WTC11 (cell line): ENCODE measurements at regions not wholly inside any gene's neighbourhood (a gene's known extent, or its start where the extent isn't known, plus 50 kb on each side); places are given as distances from the start of the nearest gene placed in this dataset.

Experiments used
- ATF2 ChIP-seq: sonication (generic); formaldehyde crosslinking; IDR thresholded peaks from 2 replicates; pipeline ENCODE4 v1.8.1; 2022; ENCODE audit warnings: low read depth, missing genetic modification reagents, borderline replicate concordance
- CREB1 ChIP-seq: sonication (generic); formaldehyde crosslinking; IDR thresholded peaks from 2 replicates; pipeline ENCODE4 v1.8.0; 2023; ENCODE audit warnings: mild to moderate bottlenecking, missing genetic modification reagents
- CTCF ChIP-seq: fragments of 200-600 bp; IDR thresholded peaks from 2 replicates; pipeline ENCODE4 v1.8.0; 2022; ENCODE audit warnings: antibody characterized with exemption
- E2F5 ChIP-seq: sonication (generic); formaldehyde crosslinking; IDR thresholded peaks from 2 replicates; pipeline ENCODE4 v1.8.1; 2022; ENCODE audit warnings: mild to moderate bottlenecking, moderate library complexity, missing genetic modification reagents
- IRF1 ChIP-seq: sonication (generic); formaldehyde crosslinking; IDR thresholded peaks from 2 replicates; pipeline ENCODE4 v1.8.0; 2023; ENCODE audit warnings: missing genetic modification reagents
- KAT7 ChIP-seq: sonication (generic); formaldehyde crosslinking; IDR thresholded peaks from 2 replicates; pipeline ENCODE4 v1.8.1; 2023; ENCODE audit warnings: missing genetic modification reagents, mild to moderate bottlenecking, borderline replicate concordance
- NFE2L1 ChIP-seq: sonication (generic); formaldehyde crosslinking; IDR thresholded peaks from 2 replicates; pipeline ENCODE4 v1.8.1; 2023; ENCODE audit warnings: missing genetic modification reagents
- NFYB ChIP-seq: sonication (generic); formaldehyde crosslinking; conservative IDR thresholded peaks from 2 replicates; pipeline ENCODE4 v1.8.0; 2022; ENCODE audit warnings: low read depth, missing genetic modification reagents
- TCF7 ChIP-seq: sonication (generic); formaldehyde crosslinking; IDR thresholded peaks from 2 replicates; pipeline ENCODE4 v1.8.0; 2022; ENCODE audit warnings: mild to moderate bottlenecking, low read depth, missing genetic modification reagents, moderate library complexity
- TP53 ChIP-seq: sonication (generic); formaldehyde crosslinking; IDR thresholded peaks from 2 replicates; pipeline ENCODE4 v1.8.1; 2023; ENCODE audit warnings: mild to moderate bottlenecking, missing genetic modification reagents
- ZBTB21 ChIP-seq: sonication (generic); formaldehyde crosslinking; IDR thresholded peaks from 2 replicates; pipeline ENCODE4 v1.8.1; 2023; ENCODE audit warnings: mild to moderate bottlenecking, missing genetic modification reagents, borderline replicate concordance
- ZNF219 ChIP-seq: sonication (generic); formaldehyde crosslinking; IDR thresholded peaks from 2 replicates; pipeline ENCODE4 v1.8.0; 2023; ENCODE audit warnings: missing genetic modification reagents, mild to moderate bottlenecking, borderline replicate concordance

GRCh38 chr17:65441053-65441605, 120.3 kb downstream of the AXIN2 start:
- TF ChIP-seq NFYB (CRISPR knock-in tag) (no peak), E2F5 (no peak), IRF1 (CRISPR knock-in tag) (no peak), TCF7 (CRISPR knock-in tag) (no peak), KAT7 (CRISPR knock-in tag) (no peak), CREB1 (CRISPR knock-in tag) (no peak), NFE2L1 (CRISPR knock-in tag) (no peak), TP53 (CRISPR knock-in tag) (no peak), CTCF (no peak), ZNF219 (CRISPR knock-in tag) (no peak), ATF2 (CRISPR knock-in tag) (no peak), ZBTB21 (CRISPR knock-in tag) (no peak)
